Upper lobe of right lung (tissue), 1 donor: ENCODE measurements at regions not wholly inside any gene's neighbourhood (a gene's known extent, or its start where the extent isn't known, plus 50 kb on each side); places are given as distances from the start of the nearest gene placed in this dataset.

Experiments used
- ATAC-seq: fragments of 200-7000 bp; cut with Tn5 transposase; one replicate; pipeline ENCODE4 v1.9.1; 2020; ENCODE audit warnings: mild to moderate bottlenecking, moderate library complexity
- DNase-seq: peaks from one replicate; pipeline ENCODE4 v3.0.0-alpha.2; 2020
- H3K27ac ChIP-seq: fragments of 200-600 bp; one replicate; pipeline ENCODE4 v1.8.0; 2022
- H3K27me3 ChIP-seq: fragments of 200-600 bp; one replicate; pipeline ENCODE4 v1.8.0; 2022; ENCODE audit warnings: mild to moderate bottlenecking
- H3K36me3 ChIP-seq: fragments of 200-600 bp; one replicate; pipeline ENCODE4 v1.8.0; 2022
- H3K4me1 ChIP-seq: fragments of 200-600 bp; one replicate; pipeline ENCODE4 v1.8.0; 2022
- H3K4me3 ChIP-seq: fragments of 200-600 bp; one replicate; pipeline ENCODE4 v1.8.0; 2022; ENCODE audit warnings: mild to moderate bottlenecking
- H3K9me3 ChIP-seq: fragments of 200-600 bp; one replicate; pipeline ENCODE4 v1.8.0; 2022
- intact Hi-C: fragments of 100-400 bp; cut with DNase I; formaldehyde crosslinking; loops from one replicate; pipeline ENCODE4 v1.11.0; 2022
- TF ChIP-seq, protein P1 (sequence below): fragments of 200-600 bp; IDR thresholded peaks from one replicate; pipeline ENCODE4 v1.8.0; 2022; ENCODE audit warnings: antibody characterized with exemption
- donor health status: DM: no; HTN: yes; CAD: no; lungs with severe emphysema.

DNA sequence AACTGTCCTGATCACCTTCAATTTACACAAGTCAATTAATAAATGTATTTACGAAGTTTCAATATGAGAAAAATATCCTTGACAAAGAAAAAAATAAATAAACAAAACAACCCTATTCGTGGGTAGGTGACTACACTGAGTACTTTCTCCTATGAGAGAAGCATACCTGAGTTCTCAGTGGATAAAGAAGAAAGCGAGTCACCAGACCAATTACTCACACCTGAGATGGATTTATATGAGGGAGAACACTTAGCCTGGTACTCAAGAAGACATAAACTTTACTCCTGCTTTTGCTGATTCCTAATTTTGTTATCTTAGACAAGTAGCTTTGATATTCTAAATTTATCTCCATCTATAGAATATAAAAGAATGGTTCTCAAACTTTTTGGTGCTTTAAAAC, 735.2 kb upstream of the ANO3 start:
- intact Hi-C loops: no loop called here
- ATAC-seq: no peak
- Histone ChIP-seq H3K27me3 (no peaks in the 10 kb centered on the region), H3K27ac (no peak overlapping the region), H3K4me1 (no peaks in the 10 kb centered on the region), H3K36me3 (no peaks in the 10 kb centered on the region), H3K9me3 (no peaks in the 10 kb centered on the region), H3K4me3 (no peak overlapping the region)
- no peak for DNase-seq
- TF ChIP-seq, protein P1, sequence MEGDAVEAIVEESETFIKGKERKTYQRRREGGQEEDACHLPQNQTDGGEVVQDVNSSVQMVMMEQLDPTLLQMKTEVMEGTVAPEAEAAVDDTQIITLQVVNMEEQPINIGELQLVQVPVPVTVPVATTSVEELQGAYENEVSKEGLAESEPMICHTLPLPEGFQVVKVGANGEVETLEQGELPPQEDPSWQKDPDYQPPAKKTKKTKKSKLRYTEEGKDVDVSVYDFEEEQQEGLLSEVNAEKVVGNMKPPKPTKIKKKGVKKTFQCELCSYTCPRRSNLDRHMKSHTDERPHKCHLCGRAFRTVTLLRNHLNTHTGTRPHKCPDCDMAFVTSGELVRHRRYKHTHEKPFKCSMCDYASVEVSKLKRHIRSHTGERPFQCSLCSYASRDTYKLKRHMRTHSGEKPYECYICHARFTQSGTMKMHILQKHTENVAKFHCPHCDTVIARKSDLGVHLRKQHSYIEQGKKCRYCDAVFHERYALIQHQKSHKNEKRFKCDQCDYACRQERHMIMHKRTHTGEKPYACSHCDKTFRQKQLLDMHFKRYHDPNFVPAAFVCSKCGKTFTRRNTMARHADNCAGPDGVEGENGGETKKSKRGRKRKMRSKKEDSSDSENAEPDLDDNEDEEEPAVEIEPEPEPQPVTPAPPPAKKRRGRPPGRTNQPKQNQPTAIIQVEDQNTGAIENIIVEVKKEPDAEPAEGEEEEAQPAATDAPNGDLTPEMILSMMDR: no peak

DNA sequence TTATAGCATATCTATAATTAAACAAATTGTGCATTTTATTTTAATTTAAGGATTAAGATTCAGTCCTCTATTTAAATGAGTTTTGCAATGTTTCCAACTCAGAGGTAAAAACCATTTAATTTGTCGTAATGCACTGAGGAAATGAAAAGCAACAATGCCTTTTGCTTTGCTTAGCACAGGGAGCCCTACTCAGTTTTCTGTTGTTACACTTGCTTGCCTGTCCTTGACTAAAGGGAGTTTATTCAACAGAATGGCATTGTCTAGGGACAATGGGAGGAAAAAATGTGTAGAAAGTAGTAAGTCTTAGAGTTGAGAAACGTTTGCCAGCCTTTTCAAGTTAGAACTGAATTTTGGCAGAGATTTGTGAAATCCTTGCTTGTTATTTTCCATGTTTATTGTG, 734.2 kb upstream of the ANO3 start:
- H3K36me3 ChIP-seq: no peaks in the 10 kb centered on the region
- H3K27ac ChIP-seq: no peak overlapping the region
- no peaks in the 10 kb centered on the region for H3K9me3 ChIP-seq
- intact Hi-C loops: no loop called here
- no peak overlapping the region for H3K4me3 ChIP-seq
- TF ChIP-seq, protein P1: no peak
- no peak for ATAC-seq
- H3K4me1 ChIP-seq: no peaks in the 10 kb centered on the region
- DNase-seq: no peak
- H3K27me3 ChIP-seq: no peaks in the 10 kb centered on the region

DNA sequence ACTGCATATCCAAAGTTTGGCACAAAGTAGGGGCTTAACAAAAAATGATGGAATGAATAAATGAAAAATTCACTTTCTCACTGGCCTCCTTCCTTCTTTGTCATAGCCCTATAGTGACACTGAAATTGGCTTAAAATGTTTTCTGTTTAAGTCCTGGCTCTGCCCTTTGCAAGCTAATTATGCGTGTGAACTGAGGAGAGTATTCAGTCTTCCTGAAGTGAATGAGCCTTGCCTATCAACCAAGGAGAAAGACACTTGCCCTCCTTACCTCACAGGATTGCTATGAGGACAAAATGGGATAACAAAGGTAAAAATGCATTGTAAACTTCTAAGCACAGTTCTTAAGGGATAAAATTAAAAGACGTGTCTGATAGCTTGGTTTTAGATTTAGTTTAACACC, 729.8 kb upstream of the ANO3 start:
- Histone ChIP-seq H3K9me3 (no peaks in the 10 kb centered on the region), H3K4me1 (no peaks in the 10 kb centered on the region), H3K27me3 (no peaks in the 10 kb centered on the region), H3K36me3 (no peaks in the 10 kb centered on the region), H3K4me3 (no peak overlapping the region), H3K27ac (no peak overlapping the region)
- ATAC-seq: no peak
- TF ChIP-seq, protein P1: no peak
- DNase-seq: no peak
- intact Hi-C loops: no loop called here

DNA sequence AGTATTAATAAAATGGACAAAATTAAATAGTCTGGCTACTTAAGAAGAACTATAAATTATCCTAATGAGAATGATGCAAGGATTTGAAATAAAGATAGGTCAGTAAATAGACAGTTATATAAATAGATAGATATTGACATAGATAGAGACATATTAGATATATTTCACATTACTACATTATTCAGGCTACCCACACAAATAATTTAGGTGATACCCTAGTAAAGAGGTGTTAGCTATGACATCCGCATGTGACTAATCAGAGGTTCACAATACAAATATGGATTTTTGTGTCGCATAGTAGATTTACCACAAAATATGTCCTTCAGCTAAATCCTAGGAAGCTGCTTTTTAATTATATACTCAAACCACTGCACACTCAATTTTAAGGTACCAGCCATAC, 729.0 kb upstream of the ANO3 start:
- Histone ChIP-seq H3K4me3 (no peak overlapping the region), H3K36me3 (no peaks in the 10 kb centered on the region), H3K27me3 (no peaks in the 10 kb centered on the region), H3K4me1 (no peaks in the 10 kb centered on the region), H3K27ac (no peak overlapping the region), H3K9me3 (no peaks in the 10 kb centered on the region)
- TF ChIP-seq, protein P1: no peak
- DNase-seq (no peak), ATAC-seq (no peak)
- intact Hi-C loops: no loop called here

DNA sequence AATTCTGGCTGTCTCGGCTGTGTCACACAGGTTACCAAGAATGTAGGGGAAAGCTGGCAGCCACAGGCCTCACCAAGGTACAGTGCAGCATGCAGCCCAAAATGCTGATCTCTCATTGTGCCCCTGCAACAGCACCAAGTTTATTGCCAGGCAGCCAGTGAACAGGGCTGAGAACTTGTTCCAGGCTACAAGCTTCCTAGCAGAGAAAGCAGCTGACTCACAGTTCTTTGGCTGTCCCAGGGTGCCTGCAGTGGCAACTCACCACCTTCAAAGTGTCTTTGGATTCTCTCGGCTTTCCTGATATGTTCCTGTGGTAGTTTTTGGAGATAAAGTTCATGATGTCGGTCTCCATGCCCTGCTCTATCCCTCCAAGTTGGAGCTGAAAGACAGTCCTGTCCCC, 719.1 kb upstream of the ANO3 start:
- H3K4me1 ChIP-seq: no peaks in the 10 kb centered on the region
- TF ChIP-seq, protein P1: no peak
- no peaks in the 10 kb centered on the region for H3K9me3 ChIP-seq
- intact Hi-C loops: no loop called here
- peak; percentile 27 for ATAC-seq
- no peak overlapping the region for H3K4me3 ChIP-seq
- no peaks in the 10 kb centered on the region for H3K36me3 ChIP-seq
- H3K27me3 ChIP-seq: no peaks in the 10 kb centered on the region
- no peak for DNase-seq
- H3K27ac ChIP-seq: no peak overlapping the region

DNA sequence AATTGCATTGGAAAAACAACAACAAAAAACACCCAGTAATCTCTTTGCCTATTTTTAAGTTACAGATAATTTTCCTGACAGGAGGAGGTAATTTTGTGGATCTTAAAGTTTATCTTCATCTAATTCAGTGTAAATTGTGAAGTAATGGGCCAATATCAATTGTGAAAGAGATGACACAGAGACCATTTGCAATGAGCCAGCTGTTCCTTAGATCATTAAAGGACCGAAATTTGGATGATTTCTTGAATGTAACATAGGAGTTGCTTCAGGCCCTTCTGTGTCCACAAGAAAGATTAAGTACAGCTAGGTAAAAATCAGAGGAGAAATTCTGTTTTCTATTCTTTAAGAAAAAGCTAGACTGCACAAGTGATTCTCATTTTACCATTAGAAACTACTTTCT, 718.5 kb upstream of the ANO3 start:
- Histone ChIP-seq H3K27ac (no peak overlapping the region), H3K4me1 (no peaks in the 10 kb centered on the region), H3K9me3 (no peaks in the 10 kb centered on the region), H3K36me3 (no peaks in the 10 kb centered on the region), H3K4me3 (no peak overlapping the region), H3K27me3 (no peaks in the 10 kb centered on the region)
- no peak for ATAC-seq
- intact Hi-C loops: no loop called here
- TF ChIP-seq, protein P1: no peak
- no peak for DNase-seq
